ENCODE measurements at regions not wholly inside any gene's neighbourhood (a gene's known extent, or its start where the extent isn't known, plus 50 kb on each side); places are given as distances from the start of the nearest gene placed in this dataset.

- FAIRE-seq (no peak), DNase-seq (ENCODE audit: insufficient read length, low spot score) (no peak)
- no peak for TF ChIP-seq CTCF (IDR thresholded peaks at IDR 0.05; ENCODE audit: insufficient read depth, missing control alignments)
Observed at GRCh38 chr5:162474239-162474638, 406.7 kb downstream of the GABRG2 start.

DNA sequence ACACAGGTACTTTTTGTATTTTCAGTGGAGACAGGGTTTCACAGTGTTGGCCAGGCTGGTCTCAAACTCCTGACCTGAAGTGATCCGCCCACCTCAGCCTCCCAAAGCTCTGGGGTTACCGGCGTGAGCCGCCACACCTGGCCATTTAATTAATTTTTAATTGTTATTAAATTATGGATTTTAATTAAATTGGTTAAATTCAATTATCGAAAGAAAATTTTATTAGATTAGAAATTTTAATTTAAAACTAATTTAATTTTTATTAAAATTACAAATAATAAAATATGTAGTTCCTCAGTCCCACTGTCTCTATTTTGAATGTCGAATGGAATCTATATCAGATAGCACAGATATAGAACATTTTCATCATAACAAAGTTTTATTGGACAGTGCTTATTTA lies 416.5 kb downstream of the GABRG2 start:
- no peak for TF ChIP-seq CTCF (IDR thresholded peaks at IDR 0.05; ENCODE audit: insufficient read depth, missing control alignments)
- no peak for DNase-seq (ENCODE audit: insufficient read length, low spot score)
- FAIRE-seq = no peak

- DNase-seq (ENCODE audit: insufficient read length, low spot score) (no peak), FAIRE-seq (no peak)
- TF ChIP-seq CTCF (IDR thresholded peaks at IDR 0.05; ENCODE audit: insufficient read depth, missing control alignments) = no peak
Observed at GRCh38 chr5:162484986-162485385, 417.4 kb downstream of the GABRG2 start.

DNA sequence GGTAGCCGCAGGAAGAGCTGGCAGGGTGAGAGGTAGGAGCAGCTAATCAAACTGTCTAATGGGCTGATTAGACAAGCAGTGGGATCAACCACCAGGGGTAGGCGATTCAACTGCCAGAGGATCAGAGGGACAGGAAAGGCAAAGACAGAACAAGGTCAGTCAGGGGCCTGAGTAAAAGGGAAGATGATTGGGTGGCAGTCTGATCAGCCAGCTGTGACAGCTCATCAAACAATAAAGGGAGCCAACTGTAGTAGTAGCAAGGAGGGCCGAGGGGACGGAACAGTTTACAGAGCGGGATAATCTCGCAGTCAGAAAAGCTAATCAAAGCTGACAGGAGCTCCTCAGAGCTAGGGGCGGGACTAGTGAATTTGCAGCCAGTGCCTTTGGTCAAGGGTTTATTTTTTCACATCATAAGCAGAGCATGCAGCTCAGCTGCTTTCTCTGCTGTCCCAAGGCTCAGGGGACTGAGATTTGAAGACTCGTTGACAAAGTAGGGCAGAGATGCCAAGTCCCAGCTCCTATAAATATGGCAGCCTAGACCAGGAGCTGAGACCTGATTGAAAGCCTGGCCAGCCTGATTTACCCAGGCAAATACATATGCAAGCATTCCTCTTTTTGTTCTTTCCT lies 418.2 kb downstream of the GABRG2 start:
- no peak for FAIRE-seq
- no peak for TF ChIP-seq CTCF (IDR thresholded peaks at IDR 0.05; ENCODE audit: insufficient read depth, missing control alignments)
- DNase-seq (ENCODE audit: insufficient read length, low spot score) = no peak

- TF ChIP-seq CTCF (IDR thresholded peaks at IDR 0.05; ENCODE audit: insufficient read depth, missing control alignments) = no peak
- peak; percentile 6 for FAIRE-seq
- DNase-seq (ENCODE audit: insufficient read length, low spot score) = no peak
Observed at GRCh38 chr5:162487528-162488525, 420.3 kb downstream of the GABRG2 start.

DNA sequence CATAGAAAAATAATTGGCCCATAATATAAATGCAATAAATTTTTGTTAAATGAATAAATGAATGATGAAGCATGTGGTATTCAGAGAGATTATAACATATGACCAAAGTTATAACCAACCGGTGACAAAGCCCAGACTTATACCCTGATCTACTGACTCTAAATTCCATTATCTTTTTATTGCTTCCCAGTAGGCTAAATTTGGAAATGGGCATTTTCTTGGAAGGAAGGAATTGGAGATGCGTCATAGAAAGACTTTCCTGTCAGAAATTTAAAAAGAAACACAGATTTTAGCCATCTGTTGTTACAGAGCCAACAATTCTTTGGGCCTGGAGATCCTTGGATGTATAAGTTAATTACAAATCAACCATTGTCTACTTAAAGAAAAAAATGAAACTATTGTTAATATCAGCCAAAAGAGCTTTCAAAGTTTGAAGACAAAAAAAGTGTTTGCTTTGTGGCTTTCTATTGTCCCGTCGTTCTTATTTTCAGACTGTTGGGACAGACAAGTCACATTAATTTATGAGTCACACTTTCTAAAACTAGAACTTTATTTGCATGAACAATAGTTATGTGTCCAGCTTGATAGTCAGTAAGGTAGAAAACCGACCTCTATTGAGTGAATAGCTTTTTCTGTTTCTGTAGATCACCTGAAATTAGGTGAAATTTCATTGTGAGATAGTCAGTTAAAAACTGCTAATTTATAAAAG lies 428.7 kb downstream of the GABRG2 start:
- no peak for DNase-seq (ENCODE audit: insufficient read length, low spot score)
- no peak for TF ChIP-seq CTCF (IDR thresholded peaks at IDR 0.05; ENCODE audit: insufficient read depth, missing control alignments)
- no peak for FAIRE-seq
